ENCODE measurements at regions not wholly inside any gene's neighbourhood (a gene's known extent, or its start where the extent isn't known, plus 50 kb on each side); places are given as distances from the start of the nearest gene placed in this dataset.

DNA sequence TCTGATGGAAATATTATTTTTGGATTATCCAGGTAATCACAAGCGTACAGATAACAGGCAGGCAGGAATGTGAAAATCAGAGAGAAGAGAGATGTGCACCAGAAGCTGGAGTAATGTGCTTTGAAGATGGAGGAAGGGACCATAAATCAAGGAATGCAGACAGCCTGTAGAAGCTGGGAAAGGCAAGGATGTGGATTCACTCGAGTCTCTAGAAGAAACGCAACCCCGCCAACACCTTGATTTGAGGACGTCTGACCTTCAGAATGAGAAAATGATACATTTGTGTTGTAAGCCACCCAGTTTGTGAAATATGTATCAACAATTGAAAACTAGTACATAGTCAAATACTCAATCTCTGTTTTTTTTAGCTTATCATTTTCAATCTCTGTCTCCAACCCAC, 207.6 kb upstream of the MPDZ start:
- Histone ChIP-seq H3K4me3 (ENCODE audit: low read depth in 1 of 3, low read length in 3 of 3) (no peak overlapping the region), H3K36me3 (ENCODE audit: control insufficient read depth in 3 of 3, insufficient read depth in 2 of 3, low read depth in 1 of 3, low read length in 3 of 3) (no peaks in the 10 kb centered on the region), H3K4me1 (ENCODE audit: control insufficient read depth in 3 of 3, insufficient read depth in 2 of 3, low read depth in 1 of 3, low read length in 2 of 3) (no peaks in the 10 kb centered on the region), H3K27me3 (ENCODE audit: control insufficient read depth in 3 of 3, insufficient read depth in 3 of 3, low read length in 3 of 3) (no peaks in the 10 kb centered on the region), H3K27ac (ENCODE audit: low read depth in 1 of 3, low read length in 2 of 3) (no peak overlapping the region), H3K9me3 (ENCODE audit: control insufficient read depth in 2 of 2, insufficient read depth in 1 of 2, low read depth in 1 of 2, low read length in 1 of 2) (no peaks in the 10 kb centered on the region)
- no peak for DNase-seq
- 81 to 83% (median 81%) methylated on average over 5 of the region's 5 CpGs for WGBS, 3 donors
- FAIRE-seq, result no peak

DNA sequence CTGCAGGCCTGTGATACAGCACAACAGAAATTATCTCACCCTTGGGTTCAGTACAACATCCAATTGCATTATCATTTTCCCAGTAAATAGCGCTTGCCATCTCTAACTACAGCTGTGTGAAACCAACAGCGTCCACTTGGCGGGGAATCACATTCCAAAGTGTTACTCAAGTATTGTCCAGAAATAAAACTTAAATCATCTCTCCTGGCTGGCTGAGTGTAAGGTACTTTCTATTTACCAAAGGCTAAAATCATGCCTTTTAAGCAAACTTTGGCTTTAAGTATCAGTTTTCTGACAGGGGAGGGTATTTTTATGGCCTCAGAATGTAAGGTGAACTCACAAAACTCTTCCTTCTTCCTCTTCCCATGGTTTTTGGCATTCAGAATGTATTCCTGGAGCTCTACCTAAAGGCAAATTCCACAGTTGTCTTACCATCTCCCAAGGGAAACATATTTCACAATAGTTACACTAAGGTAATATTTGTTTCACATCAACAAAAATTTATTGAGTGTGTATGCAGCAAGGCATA, 205.6 kb upstream of the MPDZ start:
- no peaks in the 10 kb centered on the region for H3K36me3 ChIP-seq (ENCODE audit: control insufficient read depth in 3 of 3, insufficient read depth in 2 of 3, low read depth in 1 of 3, low read length in 3 of 3)
- 80 to 86% (median 85%) methylated on average over 3 of the region's 3 CpGs for WGBS, 3 donors
- DNase-seq, result no peak
- no peak for FAIRE-seq
- H3K4me1 ChIP-seq (ENCODE audit: control insufficient read depth in 3 of 3, insufficient read depth in 2 of 3, low read depth in 1 of 3, low read length in 2 of 3), result no peaks in the 10 kb centered on the region
- no peak overlapping the region for H3K4me3 ChIP-seq (ENCODE audit: low read depth in 1 of 3, low read length in 3 of 3)
- H3K27ac ChIP-seq (ENCODE audit: low read depth in 1 of 3, low read length in 2 of 3), result no peak overlapping the region
- no peaks in the 10 kb centered on the region for H3K9me3 ChIP-seq (ENCODE audit: control insufficient read depth in 2 of 2, insufficient read depth in 1 of 2, low read depth in 1 of 2, low read length in 1 of 2)
- no peaks in the 10 kb centered on the region for H3K27me3 ChIP-seq (ENCODE audit: control insufficient read depth in 3 of 3, insufficient read depth in 3 of 3, low read length in 3 of 3)

DNA sequence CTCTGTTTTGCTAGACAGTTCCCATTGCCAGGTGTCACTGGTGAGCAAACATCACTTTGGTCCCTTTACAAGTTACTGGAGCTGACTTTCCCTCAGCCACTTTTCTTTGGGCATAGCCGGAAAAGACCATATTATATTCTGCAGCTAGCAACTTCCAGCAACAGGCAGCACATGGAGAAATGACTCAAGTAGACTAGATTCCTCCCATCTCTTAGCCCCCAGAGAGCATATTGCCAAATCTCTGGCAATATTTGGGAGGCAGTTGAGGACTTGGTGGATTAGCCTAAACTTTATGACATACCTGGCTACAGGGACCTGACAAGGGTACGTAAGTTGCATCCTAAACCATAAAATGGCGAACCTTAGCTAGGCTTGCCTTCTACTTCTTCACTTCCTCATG, 204.7 kb upstream of the MPDZ start:
- DNase-seq, result no peak
- Histone ChIP-seq H3K36me3 (ENCODE audit: control insufficient read depth in 3 of 3, insufficient read depth in 2 of 3, low read depth in 1 of 3, low read length in 3 of 3) (no peaks in the 10 kb centered on the region), H3K9me3 (ENCODE audit: control insufficient read depth in 2 of 2, insufficient read depth in 1 of 2, low read depth in 1 of 2, low read length in 1 of 2) (no peaks in the 10 kb centered on the region), H3K4me1 (ENCODE audit: control insufficient read depth in 3 of 3, insufficient read depth in 2 of 3, low read depth in 1 of 3, low read length in 2 of 3) (no peaks in the 10 kb centered on the region), H3K27ac (ENCODE audit: low read depth in 1 of 3, low read length in 2 of 3) (no peak overlapping the region), H3K27me3 (ENCODE audit: control insufficient read depth in 3 of 3, insufficient read depth in 3 of 3, low read length in 3 of 3) (no peaks in the 10 kb centered on the region), H3K4me3 (ENCODE audit: low read depth in 1 of 3, low read length in 3 of 3) (no peak overlapping the region)
- no peak for FAIRE-seq
- WGBS, 3 donors, result 87 to 89% (median 89%) methylated on average over 3 of the region's 3 CpGs

DNA sequence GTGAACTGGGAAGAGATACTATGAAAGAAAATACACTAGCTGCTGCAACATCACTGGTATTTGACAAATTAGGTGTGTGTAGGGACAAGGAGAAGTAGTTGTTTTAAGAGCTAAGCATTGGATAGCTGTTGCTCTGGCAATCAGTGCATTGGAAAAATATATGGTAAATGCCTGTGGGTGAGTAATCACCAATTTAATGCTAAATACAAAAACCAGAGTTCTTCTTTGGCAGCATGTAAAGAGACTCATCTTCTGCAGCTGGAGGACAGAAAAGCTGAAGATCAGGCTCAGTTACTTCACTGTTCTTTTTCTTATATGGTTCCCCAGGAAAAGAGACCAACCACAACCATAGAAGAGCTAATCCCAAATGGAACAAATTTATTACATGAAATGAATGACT, 201.8 kb upstream of the MPDZ start:
- FAIRE-seq (no peak), DNase-seq (no peak)
- Histone ChIP-seq H3K36me3 (ENCODE audit: control insufficient read depth in 3 of 3, insufficient read depth in 2 of 3, low read depth in 1 of 3, low read length in 3 of 3) (no peaks in the 10 kb centered on the region), H3K4me3 (ENCODE audit: low read depth in 1 of 3, low read length in 3 of 3) (no peak overlapping the region), H3K27me3 (ENCODE audit: control insufficient read depth in 3 of 3, insufficient read depth in 3 of 3, low read length in 3 of 3) (no peaks in the 10 kb centered on the region), H3K4me1 (ENCODE audit: control insufficient read depth in 3 of 3, insufficient read depth in 2 of 3, low read depth in 1 of 3, low read length in 2 of 3) (no peaks in the 10 kb centered on the region), H3K9me3 (ENCODE audit: control insufficient read depth in 2 of 2, insufficient read depth in 1 of 2, low read depth in 1 of 2, low read length in 1 of 2) (no peaks in the 10 kb centered on the region), H3K27ac (ENCODE audit: low read depth in 1 of 3, low read length in 2 of 3) (no peak overlapping the region)

GRCh38 chr9:13480693-13481092, 201.2 kb upstream of the MPDZ start:
- DNase-seq, result no peak
- no peak for FAIRE-seq
- Histone ChIP-seq H3K36me3 (ENCODE audit: control insufficient read depth in 3 of 3, insufficient read depth in 2 of 3, low read depth in 1 of 3, low read length in 3 of 3) (no peaks in the 10 kb centered on the region), H3K9me3 (ENCODE audit: control insufficient read depth in 2 of 2, insufficient read depth in 1 of 2, low read depth in 1 of 2, low read length in 1 of 2) (no peaks in the 10 kb centered on the region), H3K27me3 (ENCODE audit: control insufficient read depth in 3 of 3, insufficient read depth in 3 of 3, low read length in 3 of 3) (no peaks in the 10 kb centered on the region), H3K4me3 (ENCODE audit: low read depth in 1 of 3, low read length in 3 of 3) (no peak overlapping the region), H3K4me1 (ENCODE audit: control insufficient read depth in 3 of 3, insufficient read depth in 2 of 3, low read depth in 1 of 3, low read length in 2 of 3) (no peaks in the 10 kb centered on the region), H3K27ac (ENCODE audit: low read depth in 1 of 3, low read length in 2 of 3) (no peak overlapping the region)
- WGBS, 3 donors, result 91 to 95% (median 94%) methylated on average over 3 of the region's 3 CpGs

GRCh38 chr9:13479096-13479495, 199.6 kb upstream of the MPDZ start:
- H3K27ac ChIP-seq (ENCODE audit: low read depth in 1 of 3, low read length in 2 of 3), result no peak overlapping the region
- no peaks in the 10 kb centered on the region for H3K36me3 ChIP-seq (ENCODE audit: control insufficient read depth in 3 of 3, insufficient read depth in 2 of 3, low read depth in 1 of 3, low read length in 3 of 3)
- no peaks in the 10 kb centered on the region for H3K27me3 ChIP-seq (ENCODE audit: control insufficient read depth in 3 of 3, insufficient read depth in 3 of 3, low read length in 3 of 3)
- H3K4me3 ChIP-seq (ENCODE audit: low read depth in 1 of 3, low read length in 3 of 3), result no peak overlapping the region
- no peaks in the 10 kb centered on the region for H3K9me3 ChIP-seq (ENCODE audit: control insufficient read depth in 2 of 2, insufficient read depth in 1 of 2, low read depth in 1 of 2, low read length in 1 of 2)
- FAIRE-seq (no peak), DNase-seq (no peak)
- no peaks in the 10 kb centered on the region for H3K4me1 ChIP-seq (ENCODE audit: control insufficient read depth in 3 of 3, insufficient read depth in 2 of 3, low read depth in 1 of 3, low read length in 2 of 3)

DNA sequence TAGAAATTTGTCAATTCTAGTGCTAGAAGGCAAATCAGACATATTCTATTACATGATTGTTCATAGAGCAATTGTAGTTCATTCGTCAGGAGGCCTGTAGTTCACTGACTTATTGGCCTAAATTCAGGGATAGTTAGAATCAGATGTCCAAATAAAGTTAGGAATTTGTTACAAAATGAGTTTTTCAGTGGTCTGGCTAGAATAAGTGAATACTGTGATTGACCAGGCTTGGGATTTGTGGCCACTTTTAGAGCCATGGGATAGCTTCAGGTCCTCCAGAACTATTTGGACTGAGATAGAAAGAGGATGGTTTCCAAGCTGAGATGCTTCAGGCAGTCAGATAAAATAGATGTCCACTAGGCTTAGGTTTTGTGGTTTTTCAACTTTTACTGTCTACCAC, 199.1 kb upstream of the MPDZ start:
- Histone ChIP-seq H3K4me1 (ENCODE audit: control insufficient read depth in 3 of 3, insufficient read depth in 2 of 3, low read depth in 1 of 3, low read length in 2 of 3) (no peaks in the 10 kb centered on the region), H3K9me3 (ENCODE audit: control insufficient read depth in 2 of 2, insufficient read depth in 1 of 2, low read depth in 1 of 2, low read length in 1 of 2) (no peaks in the 10 kb centered on the region), H3K27ac (ENCODE audit: low read depth in 1 of 3, low read length in 2 of 3) (no peak overlapping the region), H3K36me3 (ENCODE audit: control insufficient read depth in 3 of 3, insufficient read depth in 2 of 3, low read depth in 1 of 3, low read length in 3 of 3) (no peaks in the 10 kb centered on the region), H3K4me3 (ENCODE audit: low read depth in 1 of 3, low read length in 3 of 3) (no peak overlapping the region), H3K27me3 (ENCODE audit: control insufficient read depth in 3 of 3, insufficient read depth in 3 of 3, low read length in 3 of 3) (no peaks in the 10 kb centered on the region)
- 67 to 79% (median 67%) methylated on average over 1 of the region's 1 CpG for WGBS, 3 donors
- no peak for DNase-seq
- no peak for FAIRE-seq

- no peaks in the 10 kb centered on the region for H3K36me3 ChIP-seq (ENCODE audit: control insufficient read depth in 3 of 3, insufficient read depth in 2 of 3, low read depth in 1 of 3, low read length in 3 of 3)
- H3K4me1 ChIP-seq (ENCODE audit: control insufficient read depth in 3 of 3, insufficient read depth in 2 of 3, low read depth in 1 of 3, low read length in 2 of 3), result no peaks in the 10 kb centered on the region
- no peaks in the 10 kb centered on the region for H3K27me3 ChIP-seq (ENCODE audit: control insufficient read depth in 3 of 3, insufficient read depth in 3 of 3, low read length in 3 of 3)
- no peak for DNase-seq
- no peak overlapping the region for H3K27ac ChIP-seq (ENCODE audit: low read depth in 1 of 3, low read length in 2 of 3)
- H3K4me3 ChIP-seq (ENCODE audit: low read depth in 1 of 3, low read length in 3 of 3), result no peak overlapping the region
- 65 to 72% (median 68%) methylated on average over 2 of the region's 2 CpGs for WGBS, 3 donors
- no peaks in the 10 kb centered on the region for H3K9me3 ChIP-seq (ENCODE audit: control insufficient read depth in 2 of 2, insufficient read depth in 1 of 2, low read depth in 1 of 2, low read length in 1 of 2)
- FAIRE-seq, result no peak
These were observed 198.7 kb upstream of the MPDZ start for GRCh38 chr9:13478160-13478559.

DNA sequence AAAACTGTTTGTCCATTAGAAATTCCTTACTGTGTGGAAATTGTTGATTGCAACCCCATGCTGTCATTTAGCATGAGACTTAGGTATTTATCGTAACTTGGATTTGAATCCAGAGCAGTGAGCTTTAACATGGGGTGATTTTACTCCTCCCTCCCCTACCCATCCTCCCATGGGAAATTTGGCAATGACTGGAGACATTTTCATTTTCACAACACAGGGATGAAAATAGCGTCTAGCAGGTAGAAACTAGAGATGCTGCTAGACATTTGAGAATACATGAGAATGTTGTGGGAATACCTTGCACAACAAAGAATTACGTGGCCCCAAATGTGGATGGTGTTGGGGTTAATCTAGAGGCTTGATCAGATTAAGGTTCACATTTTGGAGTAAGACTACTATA, 191.3 kb upstream of the MPDZ start:
- Histone ChIP-seq H3K27me3 (ENCODE audit: control insufficient read depth in 3 of 3, insufficient read depth in 3 of 3, low read length in 3 of 3) (no peaks in the 10 kb centered on the region), H3K27ac (ENCODE audit: low read depth in 1 of 3, low read length in 2 of 3) (no peak overlapping the region), H3K4me1 (ENCODE audit: control insufficient read depth in 3 of 3, insufficient read depth in 2 of 3, low read depth in 1 of 3, low read length in 2 of 3) (no peaks in the 10 kb centered on the region), H3K4me3 (ENCODE audit: low read depth in 1 of 3, low read length in 3 of 3) (no peak overlapping the region), H3K9me3 (ENCODE audit: control insufficient read depth in 2 of 2, insufficient read depth in 1 of 2, low read depth in 1 of 2, low read length in 1 of 2) (no peaks in the 10 kb centered on the region), H3K36me3 (ENCODE audit: control insufficient read depth in 3 of 3, insufficient read depth in 2 of 3, low read depth in 1 of 3, low read length in 3 of 3) (no peaks in the 10 kb centered on the region)
- FAIRE-seq (no peak), DNase-seq (no peak)
- 66 to 78% (median 68%) methylated on average over 3 of the region's 3 CpGs for WGBS, 3 donors
